K562 (cell line): ENCODE measurements at regions not wholly inside any gene's neighbourhood (a gene's known extent, or its start where the extent isn't known, plus 50 kb on each side); places are given as distances from the start of the nearest gene placed in this dataset.

Source experiments
- AFF1 ChIP-seq, 2 experiments: fragments of 450-650 bp; IDR thresholded peaks; 2 replicates each; pipeline ENCODE4 v1.6.1; 2018; ENCODE audit warnings: mild to moderate bottlenecking in 2 of 2, low read depth in 1 of 2; ENCODE audit not compliant: partially characterized antibody in 2 of 2
- CBX8 ChIP-seq: fragments of 200-600 bp; sonication (generic); IDR thresholded peaks from 2 replicates; pipeline ENCODE4 v1.6.1; 2012; ENCODE audit warnings: borderline replicate concordance, mixed run types, low read depth, mild to moderate bottlenecking, moderate library complexity, mixed read lengths, low read length, control low read depth, inconsistent platforms; ENCODE audit not compliant: poor library complexity, severe bottlenecking; ENCODE audit errors: extremely low read depth
- E2F6 ChIP-seq, 2 experiments: IDR thresholded peaks; 2 replicates each; pipeline ENCODE4 v1.6.1; 2011; ENCODE audit warnings: borderline replicate concordance in 1 of 2, control low read depth in 1 of 2, low read depth in 1 of 2, low read length in 1 of 2, mild to moderate bottlenecking in 1 of 2, mixed read lengths in 1 of 2, moderate library complexity in 1 of 2; ENCODE audit not compliant: insufficient read depth in 1 of 2, insufficient read length in 1 of 2, poor library complexity in 1 of 2, severe bottlenecking in 1 of 2; ENCODE audit errors: extremely low read depth in 1 of 2
- EHMT2 ChIP-seq: fragments of 450-650 bp; IDR thresholded peaks from 2 replicates; pipeline ENCODE4 v1.6.1; 2018; ENCODE audit warnings: antibody characterized with exemption
- KLF16 ChIP-seq: IDR thresholded peaks from 2 replicates; pipeline ENCODE4 v1.6.1; 2016; ENCODE audit warnings: antibody characterized with exemption
- MLX ChIP-seq, 2 experiments: fragments of 450-650 bp in 1 of 2; sonication (generic) in 1 of 2; formaldehyde crosslinking; conservative IDR thresholded peaks; 2 replicates each; pipeline versions ENCODE4 v1.4.0 to v1.8.1; 2020 to 2022; ENCODE audit warnings: mild to moderate bottlenecking in 1 of 2, missing genetic modification reagents in 1 of 2
- POLR2A ChIP-seq: fragments of 450-650 bp; conservative IDR thresholded peaks from 2 replicates; pipeline ENCODE4 v1.6.1; 2016
- SRSF1 ChIP-seq: fragments of 200-400 bp; formaldehyde crosslinking; IDR thresholded peaks from 2 replicates; pipeline ENCODE4 v1.6.1; 2017; ENCODE audit warnings: mild to moderate bottlenecking, low read depth, low read length, moderate library complexity
- TAL1 ChIP-seq: fragments of 450-650 bp; IDR thresholded peaks from 2 replicates; pipeline ENCODE4 v1.6.1; 2016; ENCODE audit warnings: mild to moderate bottlenecking
- TCF7 ChIP-seq: sonication (generic); IDR thresholded peaks from 2 replicates; pipeline ENCODE4 v1.6.1; 2016; ENCODE audit warnings: antibody characterized with exemption, borderline replicate concordance
- TCFL5 ChIP-seq: fragments of 250-450 bp; sonication (Bioruptor Pico); conservative IDR thresholded peaks from 2 replicates; pipeline ENCODE4 v1.6.1; 2021; ENCODE audit warnings: mild to moderate bottlenecking, moderate library complexity, matching md5 sums
- USF2 ChIP-seq: sonication (generic); formaldehyde crosslinking; IDR thresholded peaks from 2 replicates; pipeline ENCODE4 v1.5.0; 2020; ENCODE audit warnings: missing genetic modification reagents
- ZNF24 ChIP-seq: fragments of 450-650 bp; IDR thresholded peaks from 2 replicates; pipeline ENCODE4 v1.6.1; 2016

- TF ChIP-seq TAL1 (no peak), ZNF24 (no peak), TCF7 (no peak), POLR2A (no peak), SRSF1 (no peak), CBX8 (no peak), AFF1 (IDR thresholded peaks at IDR 0.05; ENCODE audit: low read depth in 1 of 2, partially characterized antibody in 2 of 2) (no peak), KLF16 (no peak), TCFL5 (CRISPR knock-in tag) (no peak), USF2 (no peak), MLX (CRISPR knock-in tag; conservative IDR thresholded peaks at IDR 0.05) (no peak), EHMT2 (no peak), E2F6 (IDR thresholded peaks at IDR 0.05; ENCODE audit: borderline replicate concordance in 1 of 2, extremely low read depth in 1 of 2, insufficient read depth in 1 of 2, insufficient read length in 1 of 2, low read depth in 1 of 2, low read length in 1 of 2, poor library complexity in 1 of 2, severe bottlenecking in 1 of 2) (no peak)
These were observed 364.1 kb upstream of the KITLG start for GRCh38 chr12:88944397-88944796.
